NCI-H2081 (cell line): ENCODE measurements at regions not wholly inside any gene's neighbourhood (a gene's known extent, or its start where the extent isn't known, plus 50 kb on each side); places are given as distances from the start of the nearest gene placed in this dataset.

Experiments used
- DNase-seq, 2 experiments: peaks; one replicate each; lab custom pipeline; 2025; lab: John Stamatoyannopoulos, UW

DNA sequence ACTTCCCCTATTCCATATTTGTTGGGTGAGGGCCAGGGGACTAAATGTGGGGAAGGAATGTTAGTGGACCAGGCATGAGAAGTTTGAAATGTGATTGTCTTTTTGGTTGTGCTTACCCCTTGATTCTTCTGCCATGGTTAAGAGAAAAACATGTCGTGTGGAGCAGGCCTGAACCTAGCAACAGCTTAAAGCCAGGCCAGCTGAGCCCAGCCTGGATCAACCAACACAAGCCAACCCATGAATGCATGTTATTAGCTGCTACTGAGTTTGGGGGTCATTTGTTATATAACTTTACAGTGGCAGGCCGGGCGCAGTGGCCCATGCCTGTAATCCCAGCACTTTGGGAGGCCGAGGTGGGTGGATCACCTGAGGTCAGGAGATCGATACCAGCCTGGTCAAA lies 52.4 kb upstream of the TRIO start:
- no peak for DNase-seq

DNA sequence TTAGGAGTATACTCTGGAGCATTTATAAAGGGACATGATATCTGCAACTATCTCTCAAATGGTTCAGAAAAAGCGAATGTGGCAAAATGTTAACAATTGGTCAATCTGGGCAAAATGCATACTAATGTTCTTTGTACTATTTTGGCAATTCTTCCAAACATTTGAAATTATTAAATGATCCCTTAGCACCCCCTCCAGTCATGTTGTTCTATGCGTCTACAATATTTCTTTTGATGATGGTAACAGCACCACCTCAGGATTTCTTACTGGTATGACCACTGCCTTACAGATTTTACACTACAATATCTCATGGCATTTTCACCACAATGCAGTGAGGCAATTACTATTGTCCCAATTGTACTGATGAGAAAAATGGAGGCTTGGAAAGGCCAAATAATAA lies 52.9 kb upstream of the TRIO start:
- no peak for DNase-seq

DNA sequence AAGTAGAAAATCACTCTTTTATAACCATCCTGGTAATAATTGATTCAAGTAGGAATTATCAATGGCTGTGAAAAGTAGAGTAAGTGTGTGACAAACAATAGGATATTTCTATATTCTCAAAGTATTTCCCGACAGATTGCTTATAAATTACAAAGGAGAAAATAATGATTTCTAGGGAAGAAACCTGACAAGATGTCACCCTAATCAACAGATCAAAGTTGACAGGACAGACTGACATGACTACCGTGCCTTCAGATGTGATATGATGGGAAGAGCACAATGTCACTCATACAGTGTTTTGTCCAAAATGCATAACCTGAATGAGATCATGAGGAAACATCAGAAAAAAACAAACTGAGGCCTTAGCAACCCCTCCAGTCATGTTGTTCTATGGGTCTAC lies 53.9 kb upstream of the TRIO start:
- no peak for DNase-seq

DNA sequence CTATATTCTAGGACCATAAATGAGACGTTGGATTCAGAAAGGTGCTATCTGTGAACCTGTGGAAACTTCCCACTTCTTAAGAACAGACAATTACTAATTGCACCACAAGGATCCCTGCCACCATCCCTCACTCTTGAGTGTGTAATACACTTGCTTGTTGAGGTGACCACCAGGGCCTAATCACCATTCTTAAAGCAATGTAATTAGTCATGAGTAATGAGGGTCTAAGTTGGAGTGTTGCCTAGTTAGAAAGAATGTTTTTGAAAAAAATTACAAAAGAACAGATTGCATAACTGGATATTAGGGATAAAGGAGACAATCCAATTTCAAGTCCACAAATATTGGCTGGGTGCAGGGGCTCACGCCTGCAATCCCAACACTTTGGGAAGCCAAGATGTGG lies 56.9 kb upstream of the TRIO start:
- DNase-seq: no peak

DNA sequence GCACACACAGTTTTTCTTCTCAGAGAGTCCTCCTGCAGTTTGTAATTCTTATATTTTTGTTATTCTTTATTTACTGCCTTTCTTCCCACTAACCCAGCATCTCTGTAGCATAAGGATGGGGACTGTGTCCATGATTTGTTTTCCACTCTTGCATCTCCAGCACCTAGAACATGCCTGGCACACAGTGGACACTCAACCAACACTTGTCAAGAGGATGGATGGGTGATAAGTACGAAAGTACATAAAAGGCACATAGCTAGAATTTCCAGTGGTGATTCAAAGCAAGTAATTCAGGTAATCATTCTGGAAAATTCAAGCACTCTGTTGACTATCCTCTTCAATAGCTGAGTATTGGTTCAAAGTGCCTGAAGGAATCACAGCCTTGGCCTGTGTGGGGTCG lies 60.2 kb upstream of the TRIO start:
- DNase-seq: no peak

DNA sequence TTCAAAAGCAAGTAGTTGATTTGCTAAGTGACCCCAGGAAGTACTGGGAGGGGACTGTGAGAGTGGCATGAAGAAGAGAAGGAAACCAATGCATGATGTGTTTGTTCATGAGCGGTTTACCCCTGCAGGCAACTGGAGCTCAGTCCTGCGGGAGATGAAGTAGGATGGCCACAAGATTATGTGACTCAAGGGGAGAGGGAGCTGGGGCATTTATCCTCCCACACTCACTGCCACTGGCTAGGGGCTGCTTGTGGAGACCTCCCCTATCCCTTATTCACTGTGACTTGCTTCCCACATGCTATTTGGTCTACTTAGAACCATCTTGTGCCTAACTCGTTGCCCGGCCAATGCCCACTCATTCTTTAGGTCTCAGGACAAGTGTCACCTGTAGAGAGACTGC lies 60.6 kb upstream of the TRIO start:
- DNase-seq: no peak

DNA sequence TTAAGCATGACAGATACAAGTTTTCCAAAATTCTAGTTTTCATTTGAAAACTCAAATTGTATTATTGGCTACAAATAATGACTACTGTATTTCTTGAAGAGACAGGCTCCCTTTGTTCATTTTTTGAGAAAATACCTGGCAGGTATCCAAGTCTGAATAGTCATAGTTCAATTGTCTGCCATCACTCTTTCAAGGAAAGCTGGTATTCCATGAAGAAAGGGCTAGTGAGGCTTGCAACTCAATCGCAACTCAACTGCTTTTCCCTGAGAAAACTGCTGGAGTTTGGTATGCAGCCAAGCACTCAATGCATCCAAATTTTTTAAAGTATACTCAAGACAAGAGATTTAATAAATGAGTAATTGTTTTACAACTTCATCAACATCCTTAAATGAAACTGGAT lies 61.4 kb upstream of the TRIO start:
- no peak for DNase-seq

DNA sequence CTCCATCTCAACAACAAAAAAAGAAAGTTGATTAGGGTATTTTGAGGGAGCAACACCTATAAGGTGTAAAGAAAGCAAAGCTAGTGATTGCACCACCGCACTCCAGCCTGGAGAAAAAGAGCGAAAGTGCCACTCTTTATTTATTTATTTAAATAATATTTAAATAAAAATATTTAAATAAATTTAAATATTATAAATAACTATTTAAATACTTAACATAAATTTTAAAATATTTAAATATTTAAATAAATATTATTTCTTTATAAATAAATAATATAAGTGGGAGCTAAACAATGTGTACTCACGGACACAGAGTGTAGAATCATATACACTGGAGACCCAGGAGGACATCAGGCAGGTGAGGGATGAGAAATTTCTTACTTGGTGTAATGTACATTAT lies 64.4 kb upstream of the TRIO start:
- DNase-seq: no peak

DNA sequence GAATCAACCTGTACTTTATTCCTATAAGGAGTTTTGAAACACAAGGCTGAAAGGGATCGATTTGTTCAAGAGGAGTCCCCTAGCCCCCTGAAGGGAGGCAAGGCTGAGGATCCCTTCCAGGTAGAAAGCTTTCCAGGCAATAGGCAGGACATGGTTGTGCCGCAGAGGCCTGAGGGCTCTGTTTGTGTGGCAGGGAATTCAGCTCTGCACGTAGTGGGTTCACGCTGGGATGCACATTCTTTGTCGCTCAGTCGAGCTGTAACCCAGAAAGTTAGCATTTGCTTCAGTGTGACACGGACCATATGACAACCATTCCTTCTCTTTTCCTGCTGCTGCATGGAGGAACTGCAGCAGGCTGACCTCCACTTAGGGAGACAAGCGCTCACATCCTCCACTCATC lies 65.6 kb upstream of the TRIO start:
- no peak for DNase-seq

DNA sequence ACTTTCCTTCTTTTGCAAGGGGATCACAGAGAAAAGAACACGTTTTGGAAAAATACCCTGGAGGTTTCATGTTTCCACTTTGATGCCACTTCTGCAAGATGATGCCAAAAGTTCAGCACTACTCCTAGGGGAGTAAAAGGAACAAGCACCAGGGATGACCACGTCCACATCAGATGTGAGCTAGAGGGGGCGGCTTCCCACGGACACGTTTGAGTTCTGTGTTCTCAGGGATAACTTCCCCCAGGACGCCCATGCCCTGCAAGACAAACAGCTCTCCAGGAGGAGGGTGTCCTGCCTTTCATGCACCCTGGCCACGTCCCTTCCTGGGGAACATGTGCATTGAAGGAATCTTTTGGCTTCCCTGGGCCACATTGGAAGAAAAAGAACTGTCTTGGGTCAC lies 66.6 kb upstream of the TRIO start:
- DNase-seq: no peak

DNA sequence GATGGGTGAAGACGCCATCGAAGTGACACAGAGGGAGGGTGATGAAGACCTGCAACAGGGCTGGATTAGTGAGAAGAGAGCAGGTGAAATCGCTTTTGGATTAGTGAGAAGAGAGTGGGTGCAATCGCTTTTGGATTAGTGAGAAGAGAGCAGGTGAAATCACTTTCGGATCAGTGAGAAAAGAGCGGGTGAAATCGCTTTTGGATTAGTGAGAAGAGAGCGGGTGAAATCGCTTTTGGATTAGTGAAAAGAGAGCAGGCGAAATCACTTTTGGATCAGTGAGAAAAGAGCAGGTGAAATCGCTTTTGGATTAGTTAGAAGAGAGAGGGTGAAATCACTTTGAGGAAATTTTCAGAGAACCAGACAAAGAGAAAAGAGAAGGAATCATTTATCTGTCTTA lies 67.2 kb upstream of the TRIO start:
- no peak for DNase-seq

DNA sequence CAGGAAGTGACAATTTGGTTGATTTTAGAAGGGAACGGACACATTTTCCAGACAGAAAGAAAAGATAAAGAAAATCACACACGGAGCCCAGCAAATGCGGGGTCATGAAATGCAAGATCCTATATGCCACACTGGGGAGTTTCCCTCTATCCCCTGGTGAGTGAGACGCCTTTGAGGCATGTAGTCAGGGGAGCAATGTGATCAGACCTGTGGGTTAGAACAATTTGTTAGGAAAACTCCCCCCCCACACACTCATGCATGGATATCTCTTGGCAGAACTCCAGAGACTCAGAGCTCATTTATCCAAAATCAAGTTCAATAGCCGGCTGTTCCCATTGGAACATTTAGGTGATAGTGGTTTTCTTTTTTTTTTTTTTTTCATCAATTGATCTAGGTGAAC lies 71.7 kb upstream of the TRIO start:
- no peak for DNase-seq

DNA sequence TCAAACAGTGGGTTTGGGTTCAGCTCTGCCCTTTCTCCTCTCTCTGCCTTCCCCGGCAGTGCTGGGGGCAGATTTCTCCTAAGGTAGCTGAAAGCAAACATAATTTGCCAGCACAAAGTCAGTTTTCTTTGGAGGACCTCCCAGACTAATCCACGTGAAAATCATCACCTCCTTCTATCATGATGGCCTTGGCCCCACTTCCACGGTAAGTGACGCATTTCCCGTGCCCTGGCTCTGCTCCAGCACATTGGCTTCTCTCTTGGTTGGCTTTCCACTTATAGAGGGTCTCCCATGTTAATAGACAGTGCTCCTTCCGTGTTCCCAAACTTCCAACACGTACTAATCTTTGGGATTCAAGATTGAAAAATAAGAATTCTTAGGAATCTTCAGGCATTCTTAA lies 74.1 kb upstream of the TRIO start:
- no peak for DNase-seq

DNA sequence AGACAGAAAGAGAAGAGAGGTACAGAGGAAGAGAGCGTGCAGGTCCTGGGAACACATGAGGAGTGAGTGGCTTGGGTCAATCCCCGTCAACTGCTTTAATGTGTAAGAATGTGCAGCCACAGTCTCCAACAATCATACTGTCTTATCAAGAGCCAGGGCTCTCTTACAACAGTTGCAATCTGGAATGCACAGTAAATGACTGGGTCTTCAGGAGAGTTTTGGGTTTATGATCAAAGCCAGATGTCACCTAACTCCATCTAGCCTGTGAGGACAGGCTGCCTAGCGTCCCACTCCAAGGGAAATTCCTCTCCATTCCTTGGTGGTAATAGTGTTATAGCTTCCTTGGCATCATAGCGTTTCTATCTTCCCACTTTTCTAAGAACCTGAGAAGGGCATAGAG lies 75.0 kb upstream of the TRIO start:
- no peak for DNase-seq

DNA sequence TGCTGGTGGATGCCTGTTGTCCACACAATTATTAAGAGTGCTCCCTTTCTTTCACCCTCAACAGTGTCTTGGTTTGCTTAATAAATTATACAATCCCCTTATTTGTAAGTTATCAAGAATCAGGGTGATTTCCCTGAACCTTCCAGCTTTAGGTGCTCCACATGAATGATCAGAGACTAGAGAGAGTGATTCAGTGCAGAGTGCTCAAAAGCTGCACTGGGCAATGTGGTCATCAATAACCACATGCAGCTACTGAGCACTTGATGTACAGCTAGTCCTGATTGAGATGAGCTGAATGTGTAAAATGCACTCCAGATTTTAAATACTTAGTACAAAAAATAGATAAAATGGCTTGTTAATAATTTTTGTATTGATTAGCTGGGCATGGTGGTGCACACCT lies 76.8 kb upstream of the TRIO start:
- no peak for DNase-seq

DNA sequence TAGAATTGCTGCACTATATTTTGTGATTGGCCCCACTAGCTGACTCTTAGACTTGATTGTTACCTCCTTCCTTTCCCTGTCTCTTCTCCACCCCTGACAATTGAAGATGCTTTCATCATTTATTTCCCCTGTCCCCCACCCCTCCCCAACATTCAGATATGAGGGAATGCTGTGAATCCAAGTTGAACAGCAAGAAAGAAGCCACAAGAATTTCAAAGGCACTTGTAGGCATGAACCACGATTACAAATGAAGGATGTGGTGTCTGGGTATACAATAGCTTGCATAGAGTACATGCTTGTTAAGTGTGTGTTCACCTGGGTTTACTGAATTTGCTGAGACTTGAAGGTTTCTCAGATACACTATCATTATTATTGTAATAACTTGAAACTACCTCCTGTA lies 78.3 kb upstream of the TRIO start:
- no peak for DNase-seq

DNA sequence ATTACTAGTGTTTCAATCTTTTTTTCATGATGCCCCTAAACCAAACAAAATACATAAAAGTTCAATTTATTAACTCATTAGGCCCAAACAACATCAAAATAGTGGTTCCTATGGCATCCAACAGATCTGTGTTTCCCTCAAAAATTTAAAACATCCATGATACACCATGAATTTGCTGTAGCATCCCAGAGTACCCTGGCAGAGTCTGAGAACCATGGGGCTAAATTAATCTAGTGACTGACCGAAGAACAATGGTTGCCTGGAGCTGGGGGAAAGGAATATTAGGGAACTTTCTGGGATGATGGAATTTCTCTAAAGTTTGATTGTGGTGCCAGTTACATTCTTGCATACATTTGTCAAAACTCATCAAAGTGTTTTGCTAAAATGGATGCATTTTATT lies 79.5 kb upstream of the TRIO start:
- DNase-seq: no peak

DNA sequence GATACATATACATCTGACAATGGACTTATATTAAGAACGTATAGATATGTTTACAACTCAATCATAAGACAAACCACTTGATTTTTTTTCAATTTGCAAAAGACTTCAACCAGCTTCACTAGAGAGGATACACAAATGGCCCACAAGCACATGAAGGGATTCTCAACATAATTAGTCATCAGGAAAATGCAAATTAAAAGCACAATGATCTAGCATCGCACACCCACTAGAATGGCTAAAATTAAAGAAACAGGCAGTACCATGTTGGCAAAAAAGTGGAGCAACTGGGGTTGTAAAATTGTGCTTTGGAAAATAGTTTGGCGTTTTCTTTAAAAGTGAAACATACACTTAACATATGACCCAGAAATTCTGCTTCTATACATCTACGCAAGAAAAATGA lies 80.0 kb upstream of the TRIO start:
- no peak for DNase-seq

DNA sequence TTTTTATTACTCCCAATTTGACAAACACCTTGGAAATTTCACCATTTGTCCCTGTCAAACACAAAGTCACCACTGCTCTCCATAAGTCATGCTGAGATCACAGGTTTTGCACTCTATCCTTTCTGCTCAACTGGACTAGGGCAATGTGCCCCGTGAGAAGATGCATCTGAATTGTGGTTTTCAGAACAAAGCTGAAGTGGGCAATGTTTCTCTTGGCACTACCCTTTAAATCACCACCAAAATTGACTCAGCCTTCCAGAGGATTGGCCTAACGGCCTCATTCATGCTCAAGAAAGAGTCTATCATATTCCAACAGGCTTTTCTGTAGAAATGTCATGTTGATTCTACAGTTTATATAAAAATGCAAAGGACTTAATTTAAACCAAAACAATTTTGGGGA lies 81.0 kb upstream of the TRIO start:
- DNase-seq: no peak

DNA sequence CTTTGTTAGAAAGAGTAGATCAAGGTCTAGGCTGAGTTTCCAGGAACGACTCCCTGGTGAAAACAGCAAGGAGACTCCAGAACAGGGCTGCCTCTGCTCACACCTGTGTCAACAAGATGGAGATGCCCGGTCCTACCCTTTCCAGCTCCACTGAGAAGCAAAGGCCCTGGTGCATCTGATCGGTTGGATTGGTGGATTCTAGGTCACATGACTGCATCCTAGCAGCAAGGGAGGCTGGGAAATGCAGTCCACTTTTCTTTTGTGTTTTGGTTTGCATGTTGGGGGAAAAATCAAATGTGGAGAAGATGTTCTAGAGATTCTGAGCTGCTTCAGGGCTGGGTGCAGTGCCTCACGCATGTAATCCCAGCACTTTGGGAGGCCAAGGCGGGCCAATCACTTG lies 82.0 kb upstream of the TRIO start:
- DNase-seq: no peak

DNA sequence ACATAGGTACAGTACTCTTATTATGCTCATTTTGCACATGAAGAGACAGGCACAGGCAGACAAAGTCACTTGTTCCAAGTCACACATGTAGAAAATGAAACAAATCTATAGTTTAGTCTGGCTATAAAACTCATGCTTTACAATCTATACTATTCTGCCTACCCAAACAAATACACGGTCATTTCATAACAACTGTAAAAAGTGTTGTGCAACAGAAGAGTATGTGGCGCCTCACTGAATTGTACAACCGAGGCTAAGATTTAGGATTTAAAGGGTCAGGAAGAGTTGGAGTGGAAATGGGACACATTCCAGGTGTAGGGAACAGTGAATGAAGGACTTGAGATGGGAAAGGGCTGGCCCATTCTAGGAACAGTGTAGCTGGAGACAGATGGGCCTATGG lies 82.9 kb upstream of the TRIO start:
- no peak for DNase-seq

DNA sequence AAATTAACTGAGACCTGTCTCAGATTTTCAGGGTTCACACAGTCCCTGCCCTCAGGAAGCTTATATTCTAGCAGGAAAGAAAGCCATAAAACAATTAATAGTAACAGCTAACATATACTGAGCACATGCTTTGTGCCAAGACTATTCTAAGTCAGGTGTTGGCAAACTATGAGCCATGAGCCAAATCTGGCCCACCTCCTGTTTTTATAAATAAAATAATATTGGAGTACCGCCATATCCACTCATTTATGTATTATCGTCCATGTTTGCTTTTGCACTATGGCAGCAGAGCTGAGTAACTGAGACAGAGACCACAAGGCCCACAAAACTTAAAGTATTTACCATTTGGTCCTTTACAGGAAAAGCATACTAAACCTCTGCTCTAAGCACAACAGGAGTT lies 83.3 kb upstream of the TRIO start:
- no peak for DNase-seq

DNA sequence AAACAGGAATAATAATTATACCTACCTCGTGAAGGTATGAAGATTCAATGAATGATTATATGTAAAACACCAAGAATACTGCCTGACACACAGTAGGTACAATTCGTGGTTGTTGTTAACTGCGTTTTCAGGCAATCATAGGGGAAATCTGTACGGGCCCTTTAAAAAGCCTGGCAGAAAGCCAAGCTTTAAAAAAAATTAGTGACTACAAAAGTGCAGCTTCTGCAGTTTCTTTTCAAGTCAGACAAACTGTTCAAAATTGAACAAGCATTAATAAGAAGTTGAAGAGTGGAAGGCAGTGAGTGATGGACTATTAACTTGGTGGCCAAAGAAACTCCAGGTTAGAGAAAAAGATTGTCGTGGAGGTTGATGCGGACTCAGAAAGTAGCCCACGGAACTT lies 85.9 kb upstream of the TRIO start:
- DNase-seq: no peak

DNA sequence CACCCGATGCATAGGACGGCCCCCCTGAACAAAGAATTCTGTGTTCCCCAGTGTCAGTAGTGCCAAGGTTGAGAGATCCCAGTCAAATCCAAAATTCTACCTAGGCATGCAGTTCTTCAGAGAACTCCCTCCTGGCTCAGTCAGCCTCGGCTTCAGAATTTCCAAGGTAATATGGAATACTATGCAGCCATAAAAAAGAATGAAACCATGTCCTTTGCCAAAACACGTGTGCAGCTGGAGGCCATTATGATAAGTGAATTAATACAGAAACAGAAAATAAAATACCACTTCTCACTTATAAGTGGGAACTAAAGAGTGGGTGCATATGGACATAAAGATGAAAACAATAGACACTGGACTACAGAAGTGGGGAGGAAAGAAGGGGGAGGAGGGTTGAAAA lies 87.1 kb upstream of the TRIO start:
- DNase-seq: no peak
